ENCODE measurements at regions not wholly inside any gene's neighbourhood (a gene's known extent, or its start where the extent isn't known, plus 50 kb on each side); places are given as distances from the start of the nearest gene placed in this dataset.

DNA sequence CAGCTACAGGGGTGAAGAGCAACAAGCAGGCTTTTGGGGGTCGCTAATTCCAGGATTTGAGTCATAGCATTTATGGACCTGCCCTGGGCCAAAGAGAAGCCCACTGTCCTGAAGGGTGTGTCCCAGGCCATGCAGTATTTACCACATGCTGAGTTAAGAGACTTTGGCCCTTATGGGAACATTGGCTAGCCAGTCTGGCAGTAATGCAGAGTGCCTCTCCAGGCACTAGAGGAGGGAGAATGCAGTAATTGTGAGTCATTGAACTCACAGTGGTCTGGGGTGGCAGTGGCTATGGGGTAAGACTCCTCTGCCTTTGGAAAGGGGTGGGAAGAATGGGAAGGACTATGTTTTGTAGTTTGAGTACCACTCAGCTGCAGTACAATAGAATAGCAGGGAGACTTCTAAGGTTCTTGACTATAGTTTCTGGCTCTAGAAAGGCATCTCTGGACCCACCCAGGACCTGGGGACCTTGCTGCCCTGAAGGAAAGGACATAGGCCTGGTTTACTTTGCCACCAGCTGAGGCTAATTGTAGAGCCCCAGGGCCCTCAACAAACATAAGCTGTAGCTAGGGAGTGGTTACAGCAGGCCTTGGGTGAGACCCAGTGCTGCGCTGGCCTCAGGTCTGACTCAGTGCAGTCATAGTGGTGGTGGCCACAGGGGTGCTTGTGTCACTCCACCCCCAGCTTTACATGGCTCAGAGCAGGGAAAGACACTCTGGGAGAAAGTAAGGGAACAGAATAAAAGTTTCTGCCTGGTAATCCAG lies 520.9 kb downstream of the HTR1B start:
- ChIA-PET POLR2A (no interaction called here), CTCF (ENCODE audit: low intra/inter-chr PET ratio, low total read pairs) (no interaction called here)
- no peak overlapping the region for H3K4me2 ChIP-seq (ENCODE audit: low read depth, low read length)
- H3K9ac ChIP-seq (ENCODE audit: insufficient read depth, low read depth, low read length) = no peak overlapping the region
- intact Hi-C loops (cut with micrococcal nuclease; ENCODE audit: unreplicated experiment) = no loop called here
- DNase-seq (ENCODE audit: low spot score) (no peak), FAIRE-seq (no peak), ATAC-seq (no peak)
- H3K27me3 ChIP-seq (ENCODE audit: control insufficient read depth in 1 of 2, insufficient read depth in 2 of 2, low read length in 2 of 2) = no peaks in the 10 kb centered on the region
- H3K9me3 ChIP-seq (ENCODE audit: low read length) = peaks cover 30% of the 10 kb centered on the region
- TF ChIP-seq ZEB1 (IDR thresholded peaks at IDR 0.05; ENCODE audit: insufficient replicate concordance, low read depth) = no peak
- TF ChIP-seq ZNF749 (CRISPR knock-in tag; IDR thresholded peaks at IDR 0.05; ENCODE audit: borderline replicate concordance) = no peak
- TF ChIP-seq DR1 (CRISPR knock-in tag; IDR thresholded peaks at IDR 0.05) = no peak
- BruUV-seq (replicated peaks) = no TSS peak
- H3K36me3 ChIP-seq (replicated peaks in 1 of 2; ENCODE audit: control insufficient read depth in 1 of 2, insufficient read depth in 2 of 2, low read length in 2 of 2) = no peaks in the 10 kb centered on the region
- in situ Hi-C loops (cut with HindIII; ENCODE audit: extremely low pct_ligation_motif_present, low pct_unique_long_range_greater_than_20kb) = no loop called here
- 17% methylated on average over 2 of the region's 2 CpGs for WGBS (ENCODE audit: low lambda C conversion rate)
- H3K27ac ChIP-seq (ENCODE audit: extremely low read length, insufficient read depth, low read length) = no peak overlapping the region
- H3K4me3 ChIP-seq (replicated peaks in 1 of 3; ENCODE audit: insufficient read depth in 1 of 3, low read depth in 2 of 3, low read length in 3 of 3) = no peak overlapping the region
- no peaks in the 10 kb centered on the region for H3K79me2 ChIP-seq (ENCODE audit: insufficient read depth, low read length)
- no peak overlapping the region for H2AFZ ChIP-seq (ENCODE audit: low read length)
- H4K20me1 ChIP-seq (ENCODE audit: insufficient read depth, low read length) = no peaks in the 10 kb centered on the region
- H3K4me1 ChIP-seq (ENCODE audit: insufficient read depth, low read length) = no peaks in the 10 kb centered on the region

DNA sequence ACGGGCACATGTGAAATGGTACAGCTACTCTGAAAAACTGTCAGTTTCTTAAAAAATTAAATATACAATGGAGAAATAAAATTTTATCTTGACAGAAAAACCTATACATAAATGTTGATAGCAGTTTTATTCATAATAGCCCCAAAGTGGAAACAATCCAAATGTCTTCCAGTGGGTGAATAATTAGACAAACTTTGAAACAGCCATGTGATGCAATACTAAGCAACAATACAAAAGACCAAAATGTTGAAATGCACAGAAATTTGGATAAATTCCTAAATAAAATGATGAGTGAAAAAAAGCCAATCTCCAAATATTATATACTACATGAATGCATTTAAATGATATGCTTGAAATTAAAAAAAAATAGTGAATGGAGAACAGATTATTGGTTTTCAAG lies 523.1 kb downstream of the HTR1B start:
- Histone ChIP-seq H3K9me3 (ENCODE audit: low read length) (peaks cover 29% of the 10 kb centered on the region), H3K9ac (ENCODE audit: insufficient read depth, low read depth, low read length) (no peak overlapping the region), H3K79me2 (ENCODE audit: insufficient read depth, low read length) (no peaks in the 10 kb centered on the region), H3K4me1 (ENCODE audit: insufficient read depth, low read length) (no peaks in the 10 kb centered on the region), H3K4me3 (replicated peaks in 1 of 3; ENCODE audit: insufficient read depth in 1 of 3, low read depth in 2 of 3, low read length in 3 of 3) (no peak overlapping the region), H3K27ac (ENCODE audit: extremely low read length, insufficient read depth, low read length) (no peak overlapping the region), H2AFZ (ENCODE audit: low read length) (no peak overlapping the region), H4K20me1 (ENCODE audit: insufficient read depth, low read length) (no peaks in the 10 kb centered on the region), H3K36me3 (replicated peaks in 1 of 2; ENCODE audit: control insufficient read depth in 1 of 2, insufficient read depth in 2 of 2, low read length in 2 of 2) (no peaks in the 10 kb centered on the region), H3K27me3 (ENCODE audit: control insufficient read depth in 1 of 2, insufficient read depth in 2 of 2, low read length in 2 of 2) (no peaks in the 10 kb centered on the region), H3K4me2 (ENCODE audit: low read depth, low read length) (no peak overlapping the region)
- DNase-seq (ENCODE audit: low spot score) (no peak), FAIRE-seq (no peak), ATAC-seq (no peak)
- no TSS peak for BruUV-seq (replicated peaks)
- ChIA-PET CTCF (ENCODE audit: low intra/inter-chr PET ratio, low total read pairs) (no interaction called here), POLR2A (no interaction called here)
- intact Hi-C loops (cut with micrococcal nuclease; ENCODE audit: unreplicated experiment) (no loop called here), in situ Hi-C loops (cut with HindIII; ENCODE audit: extremely low pct_ligation_motif_present, low pct_unique_long_range_greater_than_20kb) (no loop called here)
- 0 out of 2 replicates have a peak, but pooled peaks have one; percentile 16 for TF ChIP-seq CEBPB (IDR thresholded peaks at IDR 0.05; ENCODE audit: borderline replicate concordance, low read depth, low read length)
- TF ChIP-seq ZNF17 (CRISPR knock-in tag; IDR thresholded peaks at IDR 0.05) = no peak
- 0% methylated on average over 1 of the region's 1 CpG for WGBS (ENCODE audit: low lambda C conversion rate)

Data from HepG2 (cell line).